Coronary artery (tissue), 2 donors: ENCODE measurements at regions not wholly inside any gene's neighbourhood (a gene's known extent, or its start where the extent isn't known, plus 50 kb on each side); places are given as distances from the start of the nearest gene placed in this dataset.
"Not testable (repeated sequence)": the region's sequence is repeated elsewhere in the genome, so short reads cannot be mapped to it uniquely, and the experiment has no call there.

Experiments
- DNase-seq: peaks from one replicate; pipeline ENCODE4 v3.0.0-alpha.2; 2017; ENCODE audit warnings: low spot score
- H3K27ac ChIP-seq, 2 donors: fragments of 200-600 bp; sonication (generic); one replicate each; pipeline ENCODE4 v1.5.1; 2016 to 2019
- H3K4me3 ChIP-seq: fragments of 200-600 bp; sonication (generic); 2 replicates; pipeline ENCODE4 v1.5.1; 2016; ENCODE audit warnings: mild to moderate bottlenecking, moderate library complexity
- TF ChIP-seq, protein P1 (sequence below): fragments of 200-600 bp; sonication (generic); IDR thresholded peaks from one replicate; pipeline ENCODE4 v1.5.1; 2019; ENCODE audit warnings: antibody characterized with exemption

DNA sequence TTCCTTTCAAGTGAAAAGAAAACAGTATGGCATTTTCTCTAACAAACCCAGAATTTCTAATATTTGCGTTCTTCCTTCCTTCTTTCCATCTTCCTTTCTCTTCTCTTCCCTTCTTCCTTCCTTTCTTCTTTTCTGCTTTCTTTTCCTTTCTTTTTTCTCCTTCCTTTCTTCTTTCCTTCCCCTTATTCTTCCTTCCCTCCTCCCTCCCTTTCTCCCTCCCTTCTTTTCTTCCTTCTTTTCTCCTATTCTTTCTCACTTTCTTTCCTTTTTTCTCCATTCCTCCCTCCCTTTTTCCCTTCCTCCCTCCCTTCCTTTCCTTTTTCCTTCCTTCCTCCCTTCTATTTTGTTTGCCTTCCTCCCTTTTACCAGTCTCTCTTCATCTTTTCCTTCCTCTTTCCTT is 194.8 kb downstream of the SHCBP1 start:
- DNase-seq: no peak
- Histone ChIP-seq H3K27ac (no peak overlapping the region), H3K4me3 (no peak overlapping the region)
- TF ChIP-seq, protein P1, sequence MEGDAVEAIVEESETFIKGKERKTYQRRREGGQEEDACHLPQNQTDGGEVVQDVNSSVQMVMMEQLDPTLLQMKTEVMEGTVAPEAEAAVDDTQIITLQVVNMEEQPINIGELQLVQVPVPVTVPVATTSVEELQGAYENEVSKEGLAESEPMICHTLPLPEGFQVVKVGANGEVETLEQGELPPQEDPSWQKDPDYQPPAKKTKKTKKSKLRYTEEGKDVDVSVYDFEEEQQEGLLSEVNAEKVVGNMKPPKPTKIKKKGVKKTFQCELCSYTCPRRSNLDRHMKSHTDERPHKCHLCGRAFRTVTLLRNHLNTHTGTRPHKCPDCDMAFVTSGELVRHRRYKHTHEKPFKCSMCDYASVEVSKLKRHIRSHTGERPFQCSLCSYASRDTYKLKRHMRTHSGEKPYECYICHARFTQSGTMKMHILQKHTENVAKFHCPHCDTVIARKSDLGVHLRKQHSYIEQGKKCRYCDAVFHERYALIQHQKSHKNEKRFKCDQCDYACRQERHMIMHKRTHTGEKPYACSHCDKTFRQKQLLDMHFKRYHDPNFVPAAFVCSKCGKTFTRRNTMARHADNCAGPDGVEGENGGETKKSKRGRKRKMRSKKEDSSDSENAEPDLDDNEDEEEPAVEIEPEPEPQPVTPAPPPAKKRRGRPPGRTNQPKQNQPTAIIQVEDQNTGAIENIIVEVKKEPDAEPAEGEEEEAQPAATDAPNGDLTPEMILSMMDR: no peak

DNA sequence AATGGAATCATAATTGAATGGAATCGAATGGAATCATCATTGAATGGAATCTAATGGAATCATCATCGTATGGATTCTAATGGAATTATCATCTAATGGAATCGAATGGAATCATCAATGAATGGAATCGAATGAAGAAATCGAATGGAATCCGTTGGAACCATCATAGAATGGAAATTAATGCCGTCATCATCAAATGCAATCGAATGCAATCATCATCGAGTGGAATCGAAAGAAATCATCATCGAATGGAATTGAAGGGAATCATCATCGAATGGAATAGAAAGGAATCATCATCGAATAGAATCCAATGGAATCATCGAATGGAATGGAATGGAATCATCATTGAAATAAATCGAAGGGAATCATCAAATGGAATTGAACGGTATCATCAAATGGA is 217.2 kb downstream of the SHCBP1 start:
- Histone ChIP-seq H3K27ac (no peak overlapping the region), H3K4me3 (no peak overlapping the region)

DNA sequence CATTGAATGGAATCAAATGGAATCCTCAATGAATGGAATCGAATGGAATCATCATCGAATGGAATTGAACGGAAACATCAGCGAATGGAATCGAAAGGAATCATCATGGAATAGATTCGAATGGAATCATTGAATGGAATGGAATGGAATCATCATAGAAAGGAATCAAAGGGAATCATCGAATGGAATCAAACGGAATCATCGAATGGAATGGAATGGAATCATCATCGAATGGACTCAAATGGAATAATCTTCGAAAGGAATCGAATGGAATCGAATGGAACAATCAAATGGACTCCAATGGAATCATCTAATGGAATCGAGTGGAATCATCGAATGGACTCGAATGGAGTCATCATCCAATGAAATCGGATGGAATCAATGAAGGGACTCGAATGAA is 222.6 kb downstream of the SHCBP1 start:
- H3K4me3 ChIP-seq, H3K27ac ChIP-seq, DNase-seq: not testable (repeated sequence)

More for the DNA sequence above, 217.2 kb downstream of the SHCBP1 start:
- TF ChIP-seq, protein P1: no peak
- DNase-seq: no peak

DNA sequence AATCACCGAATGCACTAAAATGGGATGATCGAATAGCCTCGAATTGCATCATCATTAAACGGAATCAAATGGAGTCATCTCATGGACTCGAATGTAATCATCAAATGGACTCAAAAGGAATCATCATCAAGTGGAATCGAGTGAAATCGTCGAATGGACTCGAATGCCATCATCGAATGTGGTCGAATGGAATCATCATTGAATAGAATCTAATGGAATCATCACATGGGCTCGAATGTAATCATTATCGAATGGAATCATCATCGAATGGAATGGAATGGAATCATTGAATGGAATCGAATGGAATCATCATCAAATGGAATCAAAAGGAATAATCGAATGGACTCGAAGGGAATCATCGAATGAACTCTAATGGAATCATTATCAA is 224.3 kb downstream of the SHCBP1 start:
- H3K4me3 ChIP-seq, H3K27ac ChIP-seq, DNase-seq: not testable (repeated sequence)

DNA sequence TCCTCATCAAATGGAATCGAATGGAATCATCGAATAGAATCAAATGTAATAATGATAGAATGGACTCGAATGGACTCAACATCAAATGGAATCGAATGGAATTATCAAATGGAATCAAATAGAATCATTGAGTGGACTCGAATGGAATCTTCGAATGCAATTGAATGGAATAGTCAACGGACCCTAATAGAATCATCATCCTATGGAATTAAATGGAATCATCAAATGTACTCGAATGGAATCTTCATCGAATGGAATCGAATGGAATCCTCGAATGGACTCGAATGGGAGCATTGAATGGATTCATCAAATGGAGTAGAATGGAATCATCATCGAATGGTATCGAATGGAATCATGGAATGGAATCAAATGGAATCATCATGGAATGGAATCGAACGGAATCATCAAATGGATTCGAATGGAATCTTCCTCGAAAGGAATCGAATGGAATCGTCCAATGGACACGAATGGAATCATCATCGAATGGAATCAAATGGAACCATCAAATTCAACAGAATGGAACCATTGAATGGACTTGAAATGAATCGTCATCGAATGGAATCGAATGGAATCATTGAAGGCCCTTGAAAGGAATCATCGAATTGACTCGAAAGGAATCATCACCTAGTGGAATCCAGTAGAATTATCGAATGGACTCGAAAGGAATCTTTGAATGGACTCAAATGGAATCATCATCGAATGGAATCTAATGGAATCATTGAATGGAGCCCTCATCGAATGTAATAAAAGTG is 224.9 kb downstream of the SHCBP1 start:
- H3K4me3 ChIP-seq, H3K27ac ChIP-seq, DNase-seq: not testable (repeated sequence)

DNA sequence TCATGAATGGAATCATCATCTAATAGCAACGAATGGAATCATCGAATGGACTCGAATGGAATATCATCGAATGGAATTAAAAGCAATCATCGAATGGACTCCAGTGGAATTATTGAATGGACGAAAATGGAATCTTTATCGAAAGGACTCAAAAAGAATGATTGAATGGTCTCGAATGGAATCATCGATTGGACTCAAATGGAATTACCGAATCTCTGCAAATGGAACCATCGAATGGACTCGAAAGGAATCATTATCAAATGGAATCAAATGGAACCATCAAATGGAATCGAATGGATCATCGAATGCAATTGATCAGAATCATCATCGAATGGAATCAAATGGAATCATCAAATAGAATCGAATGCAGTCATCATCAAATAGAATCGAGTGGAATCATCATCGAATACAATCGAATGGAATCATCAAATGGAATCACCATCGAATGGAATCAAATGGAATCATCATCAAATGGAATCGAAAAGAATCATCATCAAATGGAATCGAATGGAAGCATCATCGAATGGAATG is 225.7 kb downstream of the SHCBP1 start:
- DNase-seq, H3K4me3 ChIP-seq, H3K27ac ChIP-seq: not testable (repeated sequence)

DNA sequence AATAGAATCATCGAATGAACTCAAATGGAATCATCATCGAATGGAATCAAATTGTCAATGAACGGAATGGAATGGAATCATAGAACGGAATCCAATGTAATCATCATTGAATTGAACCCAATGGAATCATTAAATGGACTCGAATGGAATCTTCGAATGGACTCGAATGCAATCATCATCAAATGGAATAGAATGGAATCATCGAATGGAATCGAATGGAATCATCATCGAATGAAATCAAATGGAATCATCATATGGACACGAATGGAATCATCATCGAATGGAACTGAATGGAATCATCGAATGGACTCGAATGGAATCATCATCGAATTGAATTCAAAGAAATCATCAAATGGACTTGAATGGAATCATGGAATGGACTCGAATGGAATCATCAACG is 226.2 kb downstream of the SHCBP1 start:
- DNase-seq: peak; percentile 74
- not testable (repeated sequence) for H3K27ac ChIP-seq, H3K4me3 ChIP-seq

DNA sequence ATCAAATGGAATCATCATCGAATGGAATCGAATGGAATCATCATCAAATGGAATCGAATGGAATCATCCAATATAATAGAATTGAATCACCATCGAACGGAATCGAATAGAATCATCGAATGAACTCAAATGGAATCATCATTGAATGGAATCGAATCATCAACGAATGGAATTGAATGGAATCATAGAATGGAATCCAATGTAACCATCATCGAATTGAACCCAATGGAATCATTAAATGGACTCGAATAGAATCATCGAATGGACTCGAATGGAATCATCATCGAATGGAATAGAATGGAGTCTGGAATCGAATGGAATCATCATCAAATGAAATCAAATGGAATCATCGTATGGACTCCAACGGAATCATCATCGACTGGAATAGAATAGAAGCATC is 227.0 kb downstream of the SHCBP1 start:
- not testable (repeated sequence) for H3K4me3 ChIP-seq, H3K27ac ChIP-seq
- DNase-seq: peak; percentile 75

DNA sequence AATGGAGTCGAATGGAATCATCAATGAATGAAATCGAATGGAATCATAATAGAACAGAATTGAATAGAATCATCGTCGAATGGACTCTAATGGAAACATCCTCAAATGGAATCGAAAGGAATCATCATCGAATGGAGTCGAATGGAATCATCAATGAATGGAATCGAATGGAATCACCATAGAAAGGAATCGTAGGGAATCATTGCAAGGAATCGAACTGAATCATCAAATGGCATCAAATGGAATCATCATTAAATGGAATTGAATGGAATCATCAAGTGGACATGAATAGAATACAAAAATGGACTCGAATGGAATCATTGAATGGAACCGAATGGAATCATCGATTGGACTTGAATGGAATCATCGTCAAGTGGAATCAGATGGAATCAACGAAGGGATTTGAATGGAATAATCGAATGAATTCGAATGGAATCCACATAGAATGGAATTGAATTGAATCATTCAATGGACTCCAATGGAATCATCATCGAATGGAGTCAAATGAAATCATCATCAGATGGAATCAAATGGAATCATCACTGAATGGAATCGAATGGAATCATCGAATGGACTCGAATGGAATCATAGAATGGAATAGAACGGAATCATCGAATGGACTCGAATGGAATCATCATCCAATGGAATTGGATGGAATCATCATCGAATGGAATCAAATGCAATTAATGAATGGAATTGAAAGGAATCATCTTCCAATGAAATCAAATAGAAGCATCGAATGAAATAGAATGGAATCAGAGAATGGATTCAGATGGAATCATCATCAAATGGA is 228.1 kb downstream of the SHCBP1 start:
- not testable (repeated sequence) for DNase-seq, H3K27ac ChIP-seq, H3K4me3 ChIP-seq

DNA sequence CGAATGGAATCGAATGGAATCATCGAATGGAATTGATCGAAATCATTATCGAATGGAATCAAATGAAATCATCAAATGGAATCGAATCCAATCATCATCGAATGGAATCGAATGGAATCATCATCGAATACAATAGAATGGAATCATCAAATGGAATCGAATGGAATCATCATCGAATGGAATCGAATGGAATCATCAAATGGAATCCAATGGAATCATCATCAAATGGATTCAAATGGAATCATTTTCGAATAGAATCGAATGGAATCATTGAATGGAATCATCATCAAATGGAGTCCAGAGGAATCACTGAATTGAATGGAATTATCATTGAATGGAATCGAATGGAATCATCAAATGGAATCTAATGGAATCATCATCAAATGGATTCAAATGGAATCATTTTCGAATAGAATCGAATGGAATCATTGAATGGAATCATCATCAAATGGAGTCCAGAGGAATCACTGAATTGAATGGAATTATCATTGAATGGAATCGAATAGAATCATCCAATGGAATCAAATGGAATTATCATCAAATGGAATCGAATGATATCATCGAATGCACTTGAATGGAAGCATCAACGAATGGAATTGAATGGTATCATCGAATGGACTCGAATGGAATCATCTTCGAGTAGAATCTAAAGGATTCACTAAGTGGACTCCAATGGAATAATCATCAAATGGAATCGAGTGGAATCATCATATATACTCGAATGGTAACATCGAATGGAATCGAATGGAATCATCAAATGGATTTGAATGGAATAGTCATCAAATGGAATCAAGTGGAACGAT is 230.3 kb downstream of the SHCBP1 start:
- H3K27ac ChIP-seq, DNase-seq, H3K4me3 ChIP-seq: not testable (repeated sequence)

DNA sequence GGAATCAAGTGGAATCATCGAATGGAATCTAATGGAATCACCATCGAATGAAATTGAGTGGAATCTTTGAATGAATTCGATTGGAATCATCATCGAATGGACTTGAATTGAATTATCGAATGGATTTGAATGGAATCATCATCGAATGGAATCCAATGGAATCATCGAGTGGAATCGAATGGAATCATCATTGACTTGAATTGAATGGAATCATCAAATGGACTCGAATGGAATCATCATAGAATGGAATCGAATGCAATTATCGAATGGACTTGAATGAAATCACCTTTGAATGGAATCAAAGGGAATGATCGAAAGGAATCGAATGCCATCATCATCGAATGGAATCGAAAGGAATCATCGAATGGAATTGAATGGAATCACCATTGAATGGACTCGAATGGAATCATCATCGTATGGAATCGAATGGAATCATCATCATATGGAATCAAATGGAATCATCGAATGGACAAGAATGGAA is 231.6 kb downstream of the SHCBP1 start:
- H3K27ac ChIP-seq: not testable (repeated sequence)
- DNase-seq: peak; percentile 85
- peak overlapping the region; percentile 0 for H3K4me3 ChIP-seq

DNA sequence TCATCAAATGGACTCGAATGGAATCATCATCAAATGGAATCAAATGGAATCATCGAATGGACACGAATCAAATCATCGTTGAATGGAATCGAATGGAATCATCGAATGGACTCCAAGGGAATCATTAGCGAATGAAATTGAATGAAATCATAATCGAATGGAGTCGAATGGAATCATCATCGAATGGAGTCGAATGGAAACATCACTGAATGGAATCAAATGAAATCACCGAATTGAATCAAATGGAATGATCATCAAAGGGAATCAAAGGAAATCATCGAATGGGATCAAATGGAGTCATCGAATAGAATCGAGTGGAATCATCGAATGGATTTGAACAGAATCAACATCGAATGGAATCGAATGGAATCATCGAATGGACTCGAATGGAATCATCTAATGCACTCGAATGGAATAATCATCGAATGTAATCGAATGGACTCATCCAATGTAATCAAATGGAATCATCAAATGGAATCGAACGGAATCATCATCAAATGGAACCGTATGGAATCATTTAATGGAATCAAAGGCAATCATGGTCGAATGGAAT is 232.2 kb downstream of the SHCBP1 start:
- DNase-seq, H3K4me3 ChIP-seq, H3K27ac ChIP-seq: not testable (repeated sequence)

DNA sequence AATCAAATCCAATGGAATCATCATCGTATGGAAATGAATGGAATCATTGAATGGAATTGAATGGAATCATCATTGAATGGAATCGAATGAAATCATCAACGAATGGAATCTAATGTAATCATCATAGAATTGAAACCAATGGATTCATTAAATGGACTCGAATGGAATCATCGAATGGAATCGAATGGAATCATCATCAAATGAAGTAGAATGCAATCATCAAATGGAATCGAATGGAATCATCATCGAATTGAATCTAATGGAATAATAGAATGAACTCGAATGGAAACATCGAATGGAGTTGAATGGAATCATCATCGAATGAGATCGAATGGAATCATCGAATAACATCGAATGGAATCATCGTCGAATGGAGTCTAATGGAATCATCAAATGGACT is 232.8 kb downstream of the SHCBP1 start:
- not testable (repeated sequence) for H3K27ac ChIP-seq, H3K4me3 ChIP-seq
- DNase-seq: peak; percentile 74

DNA sequence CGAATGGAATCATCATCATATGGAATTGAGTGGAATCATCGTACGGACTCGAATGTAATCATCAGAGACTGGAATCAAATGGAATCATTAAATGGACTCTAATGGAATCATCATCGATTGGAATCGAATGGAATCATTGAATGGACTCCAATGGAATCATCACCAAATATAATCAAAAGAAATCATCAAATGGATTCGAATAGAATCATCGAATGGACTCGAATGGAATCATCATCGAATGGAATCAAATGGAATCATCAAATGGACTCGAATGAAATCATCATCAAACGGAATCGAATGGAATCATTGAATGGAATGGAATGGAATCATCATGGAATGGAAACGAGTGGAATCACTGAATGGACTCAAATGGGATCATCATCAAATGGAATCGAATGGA is 233.5 kb downstream of the SHCBP1 start:
- H3K4me3 ChIP-seq: peak overlapping the region; percentile 0
- not testable (repeated sequence) for DNase-seq

DNA sequence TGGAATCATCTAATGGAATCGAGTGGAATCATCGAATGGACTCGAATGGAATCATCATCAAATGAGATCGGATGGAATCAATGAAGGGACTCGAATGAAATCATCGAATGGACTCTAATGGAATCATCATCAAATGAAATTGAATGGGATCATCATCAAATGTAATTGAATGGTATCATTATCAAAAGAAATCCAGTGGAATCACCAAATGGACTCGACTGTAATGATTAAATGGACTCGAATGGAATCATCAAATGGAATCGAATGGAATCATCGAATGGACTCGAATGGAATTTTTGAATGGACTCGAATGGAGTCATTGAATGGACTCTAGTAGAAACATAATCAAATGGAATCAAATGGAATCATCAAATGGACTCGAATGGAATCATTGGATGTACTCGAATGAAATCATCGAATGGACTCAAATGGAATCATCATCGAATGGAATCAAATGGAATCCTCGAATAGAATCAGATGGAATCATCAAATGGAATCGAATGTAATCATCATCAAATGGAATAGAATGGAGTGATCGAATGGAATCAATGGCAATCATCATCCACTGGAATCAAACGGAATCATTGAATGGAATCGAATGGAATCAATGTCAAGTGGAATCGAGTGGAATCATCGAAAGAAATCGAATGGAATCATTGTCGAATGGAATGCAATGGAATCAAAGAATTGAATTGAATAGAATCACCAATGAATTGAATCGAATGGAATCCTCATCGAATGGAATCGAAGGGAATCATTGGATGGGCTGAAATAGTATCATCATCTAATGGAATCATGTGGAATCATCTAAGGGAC is 234.2 kb downstream of the SHCBP1 start:
- H3K4me3 ChIP-seq: peak overlapping the region; percentile 0
- DNase-seq, H3K27ac ChIP-seq: not testable (repeated sequence)

More for the DNA sequence above, 233.5 kb downstream of the SHCBP1 start:
- not testable (repeated sequence) for H3K27ac ChIP-seq
